GM12878 (cell line): ENCODE measurements at regions not wholly inside any gene's neighbourhood (a gene's known extent, or its start where the extent isn't known, plus 50 kb on each side); places are given as distances from the start of the nearest gene placed in this dataset.

Experiments
- ATAC-seq: fragments of 200-7000 bp; cut with Tn5 transposase; 3 replicates; pipeline ENCODE4 v1.9.1; 2020; ENCODE audit warnings: mild to moderate bottlenecking, moderate library complexity
- BruUV-seq: library from RNA; stranded (reverse); fragments of 400-500 nt; replicated peaks from 2 replicates; lab custom pipeline; 2021; lab: Mats Ljungman, UMichigan
- CTCF ChIA-PET: fragments of 300-600 bp; sonication (Branson Sonifier 250); formaldehyde crosslinking; extraction: SDS; loops from one replicate; lab custom pipeline; 2021; ENCODE audit warnings: inconsistent platforms; lab: Yijun Ruan, JAX
- POLR2A ChIA-PET: fragments of 350-600 bp; formaldehyde crosslinking; extraction: SDS; loops from one replicate; lab custom pipeline; 2021; ENCODE audit warnings: inconsistent platforms; lab: Charles Lee
- RAD21 ChIA-PET: fragments of 300-600 bp; sonication (Branson Sonifier 250); formaldehyde crosslinking; loops from one replicate; lab custom pipeline; 2023; ENCODE audit warnings: antibody characterized with exemption; ENCODE audit not compliant: unreplicated experiment; lab: Charles Lee
- SMC1A ChIA-PET: fragments of 300-600 bp; sonication (Branson Sonifier 250); formaldehyde crosslinking; loops from one replicate; lab custom pipeline; 2023; ENCODE audit not compliant: unreplicated experiment, uncharacterized antibody; lab: Charles Lee
- DNase-seq: peaks from one replicate; pipeline ENCODE4 v3.0.0-alpha.2; 2011; ENCODE audit warnings: low read depth, low spot score
- FAIRE-seq: peaks from 3 replicates; lab custom pipeline; 2011; peaks lifted over from hg19 to GRCh38; lab: Jason Lieb, UNC
- H2AFZ ChIP-seq: 2 replicates; pipeline ENCODE4 v1.6.0; 2011; ENCODE audit warnings: low read depth, low read length, control low read depth; ENCODE audit not compliant: control insufficient read depth
- H3K27ac ChIP-seq: 2 replicates; pipeline ENCODE4 v1.5.1; 2011; ENCODE audit warnings: control low read depth; ENCODE audit not compliant: control insufficient read depth, insufficient read depth
- H3K27me3 ChIP-seq, 2 experiments: replicated peaks in 1 of 2; 2 replicates each; pipeline versions ENCODE4 v1.6.0 to v1.6.1; 2011; ENCODE audit warnings: low read length in 1 of 2; ENCODE audit not compliant: control insufficient read depth in 2 of 2, insufficient read depth in 2 of 2
- H3K36me3 ChIP-seq, 2 experiments: 2 replicates each; pipeline ENCODE4 v1.5.1; 2011; ENCODE audit warnings: low read length in 1 of 2; ENCODE audit not compliant: control insufficient read depth in 2 of 2, insufficient read depth in 2 of 2
- H3K4me1 ChIP-seq: 2 replicates; pipeline ENCODE4 v1.6.1; 2011; ENCODE audit warnings: mild to moderate bottlenecking, low read length, moderate library complexity, mixed read lengths; ENCODE audit not compliant: control insufficient read depth, insufficient read depth
- H3K4me2 ChIP-seq: 2 replicates; pipeline ENCODE4 v1.6.0; 2011; ENCODE audit warnings: control low read depth; ENCODE audit not compliant: control insufficient read depth, insufficient read depth
- H3K4me3 ChIP-seq: fragments of 200-600 bp; sonication (generic); 2 replicates; pipeline ENCODE4 v1.5.1; 2016
- H3K79me2 ChIP-seq: 2 replicates; pipeline ENCODE4 v1.6.0; 2011; ENCODE audit warnings: low read length; ENCODE audit not compliant: control insufficient read depth, insufficient read depth
- H3K9ac ChIP-seq: 2 replicates; pipeline ENCODE4 v1.8.0; 2011; ENCODE audit warnings: low read length, control low read depth, mixed read lengths; ENCODE audit not compliant: control insufficient read depth, insufficient read depth
- H3K9me3 ChIP-seq: replicated peaks from 3 replicates; pipeline ENCODE4 v1.5.1; 2011; ENCODE audit warnings: mild to moderate bottlenecking, low read length; ENCODE audit not compliant: control insufficient read depth, insufficient read depth
- H4K20me1 ChIP-seq: 2 replicates; pipeline ENCODE4 v1.6.0; 2011; ENCODE audit not compliant: control insufficient read depth, insufficient read depth
- BACH1 ChIP-seq: fragments of 450-650 bp; IDR thresholded peaks from 2 replicates; pipeline ENCODE4 v1.6.1; 2017; ENCODE audit warnings: mild to moderate bottlenecking, borderline replicate concordance
- ELK1 ChIP-seq: IDR thresholded peaks from 2 replicates; pipeline ENCODE4 v1.6.1; 2012; ENCODE audit warnings: low read depth, low read length, improper control_type of control experiment
- ETV6 ChIP-seq, 2 experiments: fragments of 450-650 bp in 1 of 2; IDR thresholded peaks in 1 of 2; conservative IDR thresholded peaks in 1 of 2; 2 replicates each; pipeline ENCODE4 v1.6.1; 2014; ENCODE audit warnings: antibody characterized with exemption in 1 of 2, borderline replicate concordance in 1 of 2, low read depth in 1 of 2, mild to moderate bottlenecking in 1 of 2, moderate library complexity in 1 of 2
- HSF1 ChIP-seq: fragments of 150-350 bp; IDR thresholded peaks from 2 replicates; pipeline ENCODE4 v1.6.1; 2014; ENCODE audit warnings: mild to moderate bottlenecking, low read depth, low read length
- IKZF2 ChIP-seq, 2 experiments: fragments of 450-650 bp; IDR thresholded peaks; 2 replicates each; pipeline ENCODE4 v1.6.1; 2017; ENCODE audit warnings: mild to moderate bottlenecking in 2 of 2, moderate library complexity in 2 of 2
- MYB ChIP-seq: fragments of 150-350 bp; IDR thresholded peaks from 2 replicates; pipeline ENCODE4 v1.6.1; 2014; ENCODE audit warnings: mild to moderate bottlenecking, low read depth, low read length, borderline replicate concordance
- PKNOX1 ChIP-seq: fragments of 450-650 bp; IDR thresholded peaks from 2 replicates; pipeline ENCODE4 v1.6.1; 2016; ENCODE audit warnings: mild to moderate bottlenecking
- POLR2AphosphoS2 ChIP-seq: IDR thresholded peaks from 2 replicates; pipeline ENCODE4 v1.6.1; 2011; ENCODE audit warnings: low read depth, mild to moderate bottlenecking, low read length, improper control_type of control experiment, moderate library complexity
- RUNX3 ChIP-seq: IDR thresholded peaks from 2 replicates; pipeline ENCODE4 v1.6.1; 2012; ENCODE audit warnings: low read length, inconsistent platforms
- SMAD1 ChIP-seq: fragments of 450-650 bp; IDR thresholded peaks from 2 replicates; pipeline ENCODE4 v1.6.1; 2018; ENCODE audit warnings: mild to moderate bottlenecking, low read depth; ENCODE audit not compliant: partially characterized antibody
- ZNF384 ChIP-seq: IDR thresholded peaks from 2 replicates; pipeline ENCODE4 v1.6.1; 2012; ENCODE audit warnings: low read depth, mild to moderate bottlenecking, low read length, improper control_type of control experiment, borderline replicate concordance
- WGBS: methylation state at CpG from one replicate; pipeline ENCODE4 v1.1.6; 2016; ENCODE audit warnings: low lambda C conversion rate; ENCODE audit not compliant: insufficient replicate concordance, insufficient coverage; ENCODE audit errors: missing lambda C conversion rate; 5-methylcytosine and 5-hydroxymethylcytosine counted together
- in situ Hi-C: fragments of 300-500 bp; cut with MboI; formaldehyde crosslinking; loops from 9 replicates; pipeline ENCODE4 v1.14.3; 2018; ENCODE audit warnings: mixed read lengths
- intact Hi-C: fragments of 100-400 bp; cut with micrococcal nuclease; formaldehyde crosslinking; loops from one replicate; pipeline ENCODE4 v1.14.2; 2022; ENCODE audit not compliant: unreplicated experiment

- TF ChIP-seq HSF1 (no peak), ETV6 (conservative IDR thresholded peaks at IDR 0.05 in 1 of 2, IDR thresholded peaks at IDR 0.05 in 1 of 2; ENCODE audit: borderline replicate concordance in 1 of 2, low read depth in 1 of 2) (no peak), ELK1 (no peak), IKZF2 (IDR thresholded peaks at IDR 0.05) (no peak)
These were observed 318.3 kb downstream of the CBLN1 start (continued) for GRCh38 chr16:48963306-48963705.

- Histone ChIP-seq H4K20me1 (no peaks in the 10 kb centered on the region), H3K27me3 (no peaks in the 10 kb centered on the region), H3K4me2 (no peak overlapping the region), H3K4me3 (no peak overlapping the region)
- FAIRE-seq (no peak), DNase-seq (no peak), ATAC-seq (no peak)
- intact Hi-C loops, result no loop called here
- CTCF ChIA-PET, result no interaction called here
- TF ChIP-seq PKNOX1 (no peak), ZNF384 (no peak), HSF1 (no peak), BACH1 (no peak), POLR2AphosphoS2 (no peak), RUNX3 (no peak), MYB (no peak), SMAD1 (no peak)
- TF ChIP-seq, all 136 proteins: peak for 0
- Histone ChIP-seq H3K79me2 (no peaks in the 10 kb centered on the region), H3K36me3 (no peaks in the 10 kb centered on the region), H2AFZ (no peak overlapping the region), H3K9me3 (no peaks in the 10 kb centered on the region), H3K27ac (no peak overlapping the region), H3K4me1 (no peaks in the 10 kb centered on the region), H3K9ac (no peak overlapping the region)
- RAD21 ChIA-PET, result no interaction called here
- in situ Hi-C loops, result no loop called here
- WGBS, result 47% methylated on average over 4 of the region's 4 CpGs
- SMC1A ChIA-PET, result no interaction called here
- BruUV-seq, result no TSS peak
- POLR2A ChIA-PET, result no interaction called here
These were observed 320.1 kb downstream of the CBLN1 start for GRCh38 chr16:48961546-48961945.
